GM12892 (cell line): ENCODE measurements at regions not wholly inside any gene's neighbourhood (a gene's known extent, or its start where the extent isn't known, plus 50 kb on each side); places are given as distances from the start of the nearest gene placed in this dataset.

Source experiments
- POLR2A ChIP-seq: IDR thresholded peaks from 2 replicates; pipeline ENCODE4 v1.6.1; 2011; ENCODE audit warnings: low read depth, low read length, control low read depth
- POLR2AphosphoS5 ChIP-seq: IDR thresholded peaks from 2 replicates; pipeline ENCODE4 v1.6.1; 2011; ENCODE audit warnings: low read depth, low read length, control low read depth
- TAF1 ChIP-seq: IDR thresholded peaks from 2 replicates; pipeline ENCODE4 v1.6.1; 2011; ENCODE audit warnings: low read depth, mild to moderate bottlenecking, control low read depth, low read length, borderline replicate concordance

- no peak for TF ChIP-seq POLR2A
- no peak for TF ChIP-seq POLR2AphosphoS5
- no peak for TF ChIP-seq TAF1
Observed at GRCh38 chr4:60034361-60034760, 1165.8 kb upstream of the ADGRL3 start.
